B cell (primary cell): ENCODE measurements at regions not wholly inside any gene's neighbourhood (a gene's known extent, or its start where the extent isn't known, plus 50 kb on each side); places are given as distances from the start of the nearest gene placed in this dataset.

Experiments used
- ATAC-seq: fragments of 200-7000 bp; cut with Tn5 transposase; one replicate; pipeline ENCODE4 v1.10.0; 2021; ENCODE audit warnings: low read depth, mild to moderate bottlenecking, moderate number of reproducible peaks, moderate library complexity
- CTCF ChIA-PET: fragments of 350-600 bp; sonication (Branson Sonifier 250); formaldehyde crosslinking; loops from one replicate; lab custom pipeline; 2021; ENCODE audit warnings: antibody characterized with exemption, inconsistent platforms; lab: Charles Lee
- POLR2A ChIA-PET: fragments of 350-600 bp; sonication (Branson Sonifier 250); formaldehyde crosslinking; loops from one replicate; lab custom pipeline; 2021; ENCODE audit warnings: antibody characterized with exemption; lab: Charles Lee
- DNase-seq: peaks from one replicate; pipeline ENCODE4 v3.0.0; 2013
- H2AFZ ChIP-seq: 2 replicates; pipeline ENCODE4 v1.6.1; 2012; ENCODE audit warnings: mild to moderate bottlenecking, low read depth, low read length; ENCODE audit not compliant: insufficient read depth, poor library complexity, severe bottlenecking
- H3K27ac ChIP-seq, 2 donors: 1 replicate in 1 of 2; 2 replicates in 1 of 2; pipeline ENCODE4 v1.5.1; 2012 to 2013; ENCODE audit warnings: low read length in 2 of 2, mild to moderate bottlenecking in 2 of 2, moderate library complexity in 1 of 2
- H3K27me3 ChIP-seq, 4 experiments: fragments of 200-600 bp in 1 of 4; sonication (generic) in 1 of 4; replicated peaks in 1 of 4; 1 replicate in 2 of 4; 2 replicates in 2 of 4; pipeline versions ENCODE4 v1.6.1 to v1.7.0; 2013 to 2016; ENCODE audit warnings: low read length in 3 of 4, mild to moderate bottlenecking in 2 of 4, mixed read lengths in 1 of 4, moderate library complexity in 1 of 4; ENCODE audit not compliant: insufficient read depth in 4 of 4, control insufficient read depth in 3 of 4; ENCODE audit errors: control extremely low read depth in 1 of 4
- H3K36me3 ChIP-seq, 2 experiments: replicated peaks in 1 of 2; 1 replicate in 1 of 2; 2 replicates in 1 of 2; pipeline versions ENCODE4 v1.6.1 to v1.7.1; 2013; ENCODE audit warnings: low read length in 1 of 2; ENCODE audit not compliant: insufficient read depth in 2 of 2, control insufficient read depth in 1 of 2; ENCODE audit errors: control extremely low read depth in 1 of 2, extremely low read depth in 1 of 2
- H3K4me1 ChIP-seq, 2 donors: fragments of 200-600 bp in 1 of 2; sonication (generic) in 1 of 2; 1 replicate in 1 of 2; 2 replicates in 1 of 2; pipeline versions ENCODE4 v1.5.1 to v1.6.1; 2013 to 2017; ENCODE audit warnings: low read length in 2 of 2; ENCODE audit not compliant: control insufficient read depth in 2 of 2, insufficient read depth in 2 of 2
- H3K4me2 ChIP-seq: replicated peaks from 2 replicates; pipeline ENCODE3; 2012; ENCODE audit warnings: mild to moderate bottlenecking, low read depth, low read length; ENCODE audit not compliant: poor library complexity, severe bottlenecking
- H3K4me3 ChIP-seq, 5 experiments: fragments of 200-600 bp in 1 of 5; sonication (generic) in 1 of 5; 1 replicate in 3 of 5; 2 replicates in 2 of 5; pipeline versions ENCODE4 v1.5.1 to v1.7.0; 2011 to 2016; ENCODE audit warnings: low read length in 4 of 5, mild to moderate bottlenecking in 4 of 5, low read depth in 2 of 5, control low read depth in 1 of 5, moderate library complexity in 1 of 5; ENCODE audit not compliant: insufficient read depth in 1 of 5; ENCODE audit errors: control extremely low read depth in 1 of 5, extremely low read depth in 1 of 5
- H3K79me2 ChIP-seq: fragments of 200-600 bp; sonication (generic); one replicate; pipeline ENCODE4 v1.6.0; 2016; ENCODE audit warnings: low read length; ENCODE audit not compliant: control insufficient read depth, insufficient read depth
- H3K9ac ChIP-seq: fragments of 200-600 bp; sonication (generic); 2 replicates; pipeline ENCODE4 v1.6.1; 2017; ENCODE audit warnings: mild to moderate bottlenecking, low read length, moderate library complexity
- H3K9me3 ChIP-seq, 3 donors: one replicate each; pipeline versions ENCODE4 v1.6.1 to v1.7.1; 2013; ENCODE audit warnings: low read length in 2 of 3; ENCODE audit not compliant: control insufficient read depth in 2 of 3, insufficient read depth in 1 of 3; ENCODE audit errors: control extremely low read depth in 1 of 3
- H4K20me1 ChIP-seq: 2 replicates; pipeline ENCODE4 v1.6.0; 2012; ENCODE audit warnings: mild to moderate bottlenecking, low read length; ENCODE audit not compliant: insufficient read depth, control insufficient read depth, poor library complexity, severe bottlenecking
- H3K27ac Mint-ChIP-seq: one replicate; pipeline ENCODE4 v1.8.0; 2021; ENCODE audit warnings: mixed read lengths
- H3K27me3 Mint-ChIP-seq: one replicate; pipeline ENCODE4 v1.8.0; 2021; ENCODE audit warnings: mixed read lengths
- H3K4me1 Mint-ChIP-seq: one replicate; pipeline ENCODE4 v1.8.0; 2021; ENCODE audit warnings: mixed read lengths
- H3K4me3 Mint-ChIP-seq: one replicate; pipeline ENCODE4 v1.8.0; 2021; ENCODE audit warnings: mixed read lengths
- H3K9me3 Mint-ChIP-seq: one replicate; pipeline ENCODE4 v1.8.0; 2022; ENCODE audit warnings: mixed read lengths; ENCODE audit not compliant: insufficient read depth
- EZH2 ChIP-seq: IDR thresholded peaks from 2 replicates; pipeline ENCODE4 v1.6.1; 2012; ENCODE audit warnings: borderline replicate concordance, low read depth, mild to moderate bottlenecking, moderate library complexity, low read length; ENCODE audit not compliant: insufficient read depth, poor library complexity, severe bottlenecking
- WGBS: methylation state at CpG from one replicate; pipeline ENCODE4 v1.1.5; 2013; ENCODE audit warnings: missing lambda C conversion rate; ENCODE audit not compliant: insufficient coverage; 5-methylcytosine and 5-hydroxymethylcytosine counted together
- intact Hi-C: fragments of 100-400 bp; cut with micrococcal nuclease; formaldehyde crosslinking; loops from one replicate; pipeline ENCODE4 v1.10.0; 2022
- TF ChIP-seq, protein P1 (sequence below): fragments of 200-600 bp; IDR thresholded peaks from one replicate; pipeline ENCODE4 v1.8.0; 2022; ENCODE audit warnings: antibody characterized with exemption, mild to moderate bottlenecking

GRCh38 chr14:40989260-40989659, 617.4 kb upstream of the LRFN5 start:
- DNase-seq = no peak
- H3K79me2 ChIP-seq = no peaks in the 10 kb centered on the region
- no peak overlapping the region for H3K27ac ChIP-seq
- H2AFZ ChIP-seq = no peak overlapping the region
- peaks cover 0 to 3% (median 1%) of the 10 kb centered on the region in 3 donors for H3K9me3 ChIP-seq
- H4K20me1 ChIP-seq = no peaks in the 10 kb centered on the region
- WGBS = no CpG with 5 or more reads among the region's 1 CpG
- no peak overlapping the region for H3K4me2 ChIP-seq
- ChIA-PET CTCF (no interaction called here), POLR2A (no interaction called here)
- H3K4me1 ChIP-seq = no peaks in the 10 kb centered on the region
- no peak overlapping the region for H3K9ac ChIP-seq
- peaks cover 4% of the 10 kb centered on the region for H3K9me3 Mint-ChIP-seq
- intact Hi-C loops = no loop called here
- no peak overlapping the region for H3K4me3 ChIP-seq
- H3K4me1 Mint-ChIP-seq = no peaks in the 10 kb centered on the region
- no peaks in the 10 kb centered on the region for H3K27me3 ChIP-seq
- ATAC-seq = no peak
- no peak overlapping the region for H3K27ac Mint-ChIP-seq
- H3K27me3 Mint-ChIP-seq = no peaks in the 10 kb centered on the region
- TF ChIP-seq EZH2 = no peak
- TF ChIP-seq, protein P1, sequence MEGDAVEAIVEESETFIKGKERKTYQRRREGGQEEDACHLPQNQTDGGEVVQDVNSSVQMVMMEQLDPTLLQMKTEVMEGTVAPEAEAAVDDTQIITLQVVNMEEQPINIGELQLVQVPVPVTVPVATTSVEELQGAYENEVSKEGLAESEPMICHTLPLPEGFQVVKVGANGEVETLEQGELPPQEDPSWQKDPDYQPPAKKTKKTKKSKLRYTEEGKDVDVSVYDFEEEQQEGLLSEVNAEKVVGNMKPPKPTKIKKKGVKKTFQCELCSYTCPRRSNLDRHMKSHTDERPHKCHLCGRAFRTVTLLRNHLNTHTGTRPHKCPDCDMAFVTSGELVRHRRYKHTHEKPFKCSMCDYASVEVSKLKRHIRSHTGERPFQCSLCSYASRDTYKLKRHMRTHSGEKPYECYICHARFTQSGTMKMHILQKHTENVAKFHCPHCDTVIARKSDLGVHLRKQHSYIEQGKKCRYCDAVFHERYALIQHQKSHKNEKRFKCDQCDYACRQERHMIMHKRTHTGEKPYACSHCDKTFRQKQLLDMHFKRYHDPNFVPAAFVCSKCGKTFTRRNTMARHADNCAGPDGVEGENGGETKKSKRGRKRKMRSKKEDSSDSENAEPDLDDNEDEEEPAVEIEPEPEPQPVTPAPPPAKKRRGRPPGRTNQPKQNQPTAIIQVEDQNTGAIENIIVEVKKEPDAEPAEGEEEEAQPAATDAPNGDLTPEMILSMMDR = no peak
- H3K4me3 Mint-ChIP-seq = no peak overlapping the region
- H3K36me3 ChIP-seq = no peaks in the 10 kb centered on the region

DNA sequence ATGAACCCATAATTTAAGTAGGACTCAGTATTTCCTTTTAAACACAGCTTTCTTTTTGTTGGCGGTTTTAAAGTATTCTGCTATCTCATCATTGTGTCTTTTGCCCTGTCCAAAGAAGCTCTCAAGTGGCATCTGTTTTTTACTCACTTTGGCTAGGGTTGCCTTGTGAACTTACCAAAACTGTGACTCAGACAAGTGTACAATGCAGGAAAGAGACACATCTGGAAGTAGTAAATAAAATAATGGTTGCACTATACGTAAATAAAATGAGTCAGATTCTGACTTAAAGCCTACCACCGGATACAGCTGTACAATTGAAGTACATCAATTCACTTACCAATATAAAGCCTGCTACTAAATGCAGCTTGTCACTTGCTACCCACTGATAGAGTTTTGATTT, 619.2 kb upstream of the LRFN5 start:
- Mint-ChIP-seq H3K27me3 (no peaks in the 10 kb centered on the region), H3K9me3 (peaks cover 2% of the 10 kb centered on the region), H3K4me3 (no peak overlapping the region), H3K27ac (no peak overlapping the region), H3K4me1 (no peaks in the 10 kb centered on the region)
- ChIA-PET POLR2A (no interaction called here), CTCF (no interaction called here)
- 100% methylated on average over 1 of the region's 3 CpGs for WGBS
- intact Hi-C loops = no loop called here
- Histone ChIP-seq H3K4me1 (no peaks in the 10 kb centered on the region), H3K79me2 (no peaks in the 10 kb centered on the region), H3K9me3 (peaks cover 0 to 1% (median 0%) of the 10 kb centered on the region in 3 donors), H2AFZ (no peak overlapping the region), H3K27me3 (no peaks in the 10 kb centered on the region), H3K4me2 (no peak overlapping the region), H3K27ac (no peak overlapping the region), H4K20me1 (no peaks in the 10 kb centered on the region), H3K9ac (no peak overlapping the region), H3K36me3 (no peaks in the 10 kb centered on the region), H3K4me3 (no peak overlapping the region)
- TF ChIP-seq EZH2 = no peak
- TF ChIP-seq, protein P1 = no peak
- ATAC-seq (no peak), DNase-seq (no peak)
